ENCODE measurements at regions not wholly inside any gene's neighbourhood (a gene's known extent, or its start where the extent isn't known, plus 50 kb on each side); places are given as distances from the start of the nearest gene placed in this dataset.

DNA sequence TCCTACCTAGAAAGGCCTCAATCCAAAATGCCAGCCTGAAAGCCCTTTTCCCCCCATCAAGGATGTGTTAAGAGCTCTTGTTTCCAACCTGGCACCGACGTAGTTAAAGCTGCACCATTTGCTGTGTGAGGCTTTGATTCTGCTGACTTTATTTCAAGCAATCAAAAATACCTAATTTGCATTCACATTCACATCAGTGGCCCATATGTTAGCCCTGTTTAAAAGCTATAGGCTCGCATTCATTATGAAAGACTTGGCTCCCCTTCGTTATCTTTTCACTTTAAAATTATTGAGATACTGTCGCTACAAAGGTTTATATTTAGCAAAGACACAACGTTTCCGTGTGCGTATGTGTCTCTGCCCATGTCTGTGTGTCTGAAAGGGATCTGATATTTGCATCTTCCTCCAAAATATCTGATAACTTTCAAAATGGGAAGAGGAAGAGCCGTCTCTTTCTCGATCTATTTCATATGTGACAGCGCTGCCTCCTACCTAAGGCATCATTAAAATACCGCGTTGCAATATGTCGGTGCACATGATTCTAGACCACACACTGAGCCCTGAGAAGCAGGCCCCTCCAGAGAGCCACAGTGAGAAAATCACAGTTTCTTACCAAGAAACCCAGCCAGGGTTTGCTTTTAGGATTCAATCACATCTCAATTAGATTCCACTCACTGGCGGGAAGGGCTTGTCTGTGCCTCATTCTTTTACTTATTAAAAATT, 57.1 kb upstream of the ITPRID1 start:
- DNase-seq: no peak
- TF ChIP-seq, protein P1, sequence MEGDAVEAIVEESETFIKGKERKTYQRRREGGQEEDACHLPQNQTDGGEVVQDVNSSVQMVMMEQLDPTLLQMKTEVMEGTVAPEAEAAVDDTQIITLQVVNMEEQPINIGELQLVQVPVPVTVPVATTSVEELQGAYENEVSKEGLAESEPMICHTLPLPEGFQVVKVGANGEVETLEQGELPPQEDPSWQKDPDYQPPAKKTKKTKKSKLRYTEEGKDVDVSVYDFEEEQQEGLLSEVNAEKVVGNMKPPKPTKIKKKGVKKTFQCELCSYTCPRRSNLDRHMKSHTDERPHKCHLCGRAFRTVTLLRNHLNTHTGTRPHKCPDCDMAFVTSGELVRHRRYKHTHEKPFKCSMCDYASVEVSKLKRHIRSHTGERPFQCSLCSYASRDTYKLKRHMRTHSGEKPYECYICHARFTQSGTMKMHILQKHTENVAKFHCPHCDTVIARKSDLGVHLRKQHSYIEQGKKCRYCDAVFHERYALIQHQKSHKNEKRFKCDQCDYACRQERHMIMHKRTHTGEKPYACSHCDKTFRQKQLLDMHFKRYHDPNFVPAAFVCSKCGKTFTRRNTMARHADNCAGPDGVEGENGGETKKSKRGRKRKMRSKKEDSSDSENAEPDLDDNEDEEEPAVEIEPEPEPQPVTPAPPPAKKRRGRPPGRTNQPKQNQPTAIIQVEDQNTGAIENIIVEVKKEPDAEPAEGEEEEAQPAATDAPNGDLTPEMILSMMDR (IDR thresholded peaks at IDR 0.05; ENCODE audit: low read depth, low read length): no peak
- Histone ChIP-seq H3K27ac (no peak overlapping the region), H3K9me3 (ENCODE audit: severe bottlenecking) (no peaks in the 10 kb centered on the region), H3K27me3 (ENCODE audit: insufficient read depth, low read depth, severe bottlenecking) (peaks cover 12% of the 10 kb centered on the region), H3K4me3 (ENCODE audit: low read depth, low read length) (no peak overlapping the region), H3K36me3 (no peaks in the 10 kb centered on the region)

DNA sequence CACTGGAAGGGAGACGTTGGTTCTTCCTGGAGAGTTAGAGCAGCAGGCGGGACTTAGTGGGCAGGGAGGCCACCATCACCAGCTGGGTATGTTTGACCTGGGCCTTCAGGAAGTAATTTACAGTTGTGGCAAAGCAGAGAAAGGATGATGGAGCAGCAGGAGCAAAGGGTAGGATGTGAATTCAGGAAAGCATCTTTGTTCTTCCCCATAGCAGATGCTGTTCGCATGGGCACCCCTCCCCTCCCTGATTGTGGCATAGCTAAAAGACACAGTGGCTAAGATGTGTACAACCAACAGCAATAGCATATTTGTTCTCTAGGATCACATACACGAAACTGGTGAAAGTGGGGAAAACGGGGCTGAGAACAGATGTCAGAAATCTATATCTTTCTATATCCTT, 56.3 kb upstream of the ITPRID1 start:
- no peak for DNase-seq
- TF ChIP-seq, protein P1 (IDR thresholded peaks at IDR 0.05; ENCODE audit: low read depth, low read length): no peak
- no peak overlapping the region for H3K27ac ChIP-seq
- H3K9me3 ChIP-seq (ENCODE audit: severe bottlenecking): no peaks in the 10 kb centered on the region
- peaks cover 9% of the 10 kb centered on the region for H3K27me3 ChIP-seq (ENCODE audit: insufficient read depth, low read depth, severe bottlenecking)
- no peak overlapping the region for H3K4me3 ChIP-seq (ENCODE audit: low read depth, low read length)
- H3K36me3 ChIP-seq: no peaks in the 10 kb centered on the region

DNA sequence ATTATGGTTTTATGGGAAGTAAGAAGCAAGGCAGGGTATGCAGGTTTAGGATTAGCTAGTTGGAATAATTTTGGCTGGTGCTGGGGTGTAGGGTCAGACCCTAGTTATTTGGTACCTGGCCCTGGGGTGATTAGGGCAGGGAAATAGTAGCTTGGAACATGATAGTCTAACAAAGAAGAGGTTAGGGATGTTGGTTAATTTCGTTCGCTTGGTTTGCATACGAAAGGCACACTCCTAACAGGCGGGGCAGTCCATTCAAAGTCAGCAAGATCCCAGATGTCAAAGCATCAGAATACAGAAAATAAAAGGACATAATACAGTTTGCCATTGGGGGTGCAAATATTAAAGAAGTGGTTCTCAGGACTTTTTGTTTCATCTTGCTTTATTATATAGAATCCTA, 55.7 kb upstream of the ITPRID1 start:
- Histone ChIP-seq H3K4me3 (ENCODE audit: low read depth, low read length) (no peak overlapping the region), H3K27me3 (ENCODE audit: insufficient read depth, low read depth, severe bottlenecking) (peaks cover 9% of the 10 kb centered on the region), H3K36me3 (no peaks in the 10 kb centered on the region), H3K27ac (no peak overlapping the region), H3K9me3 (ENCODE audit: severe bottlenecking) (no peaks in the 10 kb centered on the region)
- no peak for DNase-seq
- TF ChIP-seq, protein P1 (IDR thresholded peaks at IDR 0.05; ENCODE audit: low read depth, low read length): no peak

DNA sequence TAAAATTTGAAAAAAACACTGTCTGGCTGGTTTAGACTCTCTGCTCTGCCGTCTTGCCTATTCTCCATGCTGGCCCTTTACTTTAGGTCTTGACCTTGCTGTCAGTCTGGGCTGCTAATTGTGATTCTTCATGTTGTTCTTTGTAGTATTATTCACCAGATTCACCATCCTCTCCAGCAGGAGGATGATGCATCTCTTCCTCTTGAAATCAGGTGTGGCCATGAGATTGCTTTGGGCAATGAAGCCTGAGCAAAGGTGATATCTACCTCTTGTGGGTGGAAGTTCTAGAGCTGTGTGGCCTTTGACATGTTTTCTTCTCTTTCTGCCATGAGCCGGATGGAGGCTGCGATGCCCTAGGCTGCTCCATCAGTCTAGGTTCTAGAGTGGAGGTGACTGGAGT, 51.3 kb upstream of the ITPRID1 start:
- no peak overlapping the region for H3K27ac ChIP-seq
- H3K9me3 ChIP-seq (ENCODE audit: severe bottlenecking): no peaks in the 10 kb centered on the region
- peaks cover 5% of the 10 kb centered on the region for H3K27me3 ChIP-seq (ENCODE audit: insufficient read depth, low read depth, severe bottlenecking)
- no peak for DNase-seq
- no peak overlapping the region for H3K4me3 ChIP-seq (ENCODE audit: low read depth, low read length)
- TF ChIP-seq, protein P1 (IDR thresholded peaks at IDR 0.05; ENCODE audit: low read depth, low read length): no peak
- H3K36me3 ChIP-seq: no peaks in the 10 kb centered on the region
